HepG2 (cell line): ENCODE measurements at regions not wholly inside any gene's neighbourhood (a gene's known extent, or its start where the extent isn't known, plus 50 kb on each side); places are given as distances from the start of the nearest gene placed in this dataset.
A peak's percentile ranks its signal among the peaks of the same experiment; 100 is the strongest.

Experiments used
- ARNTL ChIP-seq: sonication (generic); formaldehyde crosslinking; IDR thresholded peaks from 2 replicates; pipeline ENCODE4 v1.4.0; 2020; ENCODE audit warnings: mild to moderate bottlenecking, missing genetic modification reagents
- ETV6 ChIP-seq: sonication (generic); formaldehyde crosslinking; conservative IDR thresholded peaks from 2 replicates; pipeline ENCODE4 v1.4.0; 2020; ENCODE audit warnings: missing genetic modification reagents
- PPARG ChIP-seq: conservative IDR thresholded peaks from 2 replicates; pipeline ENCODE4 v1.6.1; 2016; ENCODE audit warnings: missing biosample characterization, missing genetic modification reagents
- ZMAT3 ChIP-seq: sonication (generic); formaldehyde crosslinking; conservative IDR thresholded peaks from 2 replicates; pipeline ENCODE4 v1.7.0; 2021; ENCODE audit warnings: missing genetic modification reagents
- ZNF629 ChIP-seq: sonication (generic); formaldehyde crosslinking; conservative IDR thresholded peaks from 2 replicates; pipeline ENCODE4 v1.5.0; 2020; ENCODE audit warnings: missing genetic modification reagents
- ZNF766 ChIP-seq: sonication (generic); formaldehyde crosslinking; IDR thresholded peaks from 2 replicates; pipeline ENCODE4 v1.5.0; 2020; ENCODE audit warnings: missing genetic modification reagents, borderline replicate concordance
- ZNF883 ChIP-seq: sonication (generic); formaldehyde crosslinking; IDR thresholded peaks from 2 replicates; pipeline ENCODE4 v1.5.1; 2020; ENCODE audit warnings: mild to moderate bottlenecking, missing genetic modification reagents; ENCODE audit errors: not compliant biosample characterization
- TF ChIP-seq, protein P1 (sequence below): sonication (generic); formaldehyde crosslinking; IDR thresholded peaks from 2 replicates; pipeline ENCODE4 v1.4.0; 2020; ENCODE audit warnings: mild to moderate bottlenecking, missing genetic modification reagents
- TF ChIP-seq, protein P2 (sequence below): fragments of 450-650 bp; IDR thresholded peaks from 2 replicates; pipeline ENCODE4 v1.6.1; 2016
- TF ChIP-seq, protein P3 (sequence below), 2 experiments: fragments of 450-650 bp in 1 of 2; sonication (generic) in 1 of 2; formaldehyde crosslinking in 1 of 2; IDR thresholded peaks; 2 replicates each; pipeline versions ENCODE4 v1.6.1 to v1.8.0; 2016 to 2022; ENCODE audit warnings: antibody characterized with exemption in 1 of 2, mild to moderate bottlenecking in 1 of 2, missing genetic modification reagents in 1 of 2
- TF ChIP-seq, protein P4 (sequence below): sonication (generic); formaldehyde crosslinking; IDR thresholded peaks from 2 replicates; pipeline ENCODE4 v1.4.0; 2020; ENCODE audit warnings: missing genetic modification reagents
- TF ChIP-seq, protein P5 (sequence below): sonication (generic); formaldehyde crosslinking; IDR thresholded peaks from 2 replicates; pipeline ENCODE4 v1.4.0; 2020; ENCODE audit warnings: mild to moderate bottlenecking, missing genetic modification reagents

DNA sequence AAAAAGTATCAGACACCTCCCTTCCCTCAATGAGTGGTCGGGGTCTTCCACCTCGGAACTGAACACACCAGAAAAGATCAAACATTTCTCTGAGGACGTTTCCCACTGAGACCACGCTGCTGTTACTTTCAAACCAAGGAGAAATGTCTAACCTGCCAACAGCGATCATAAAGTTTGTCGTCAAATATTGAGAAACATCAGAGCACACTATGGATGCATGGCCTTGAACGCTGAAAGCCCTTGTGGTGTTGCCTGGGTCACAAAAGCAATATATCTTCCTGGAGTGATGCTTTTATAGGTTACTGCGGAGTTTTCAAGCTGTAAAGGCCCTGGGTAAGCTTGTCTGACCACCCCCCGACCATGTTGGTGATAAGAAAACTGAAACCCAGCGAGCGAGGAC, 70.2 kb upstream of the ID2 start (continued):
- TF ChIP-seq, protein P1, sequence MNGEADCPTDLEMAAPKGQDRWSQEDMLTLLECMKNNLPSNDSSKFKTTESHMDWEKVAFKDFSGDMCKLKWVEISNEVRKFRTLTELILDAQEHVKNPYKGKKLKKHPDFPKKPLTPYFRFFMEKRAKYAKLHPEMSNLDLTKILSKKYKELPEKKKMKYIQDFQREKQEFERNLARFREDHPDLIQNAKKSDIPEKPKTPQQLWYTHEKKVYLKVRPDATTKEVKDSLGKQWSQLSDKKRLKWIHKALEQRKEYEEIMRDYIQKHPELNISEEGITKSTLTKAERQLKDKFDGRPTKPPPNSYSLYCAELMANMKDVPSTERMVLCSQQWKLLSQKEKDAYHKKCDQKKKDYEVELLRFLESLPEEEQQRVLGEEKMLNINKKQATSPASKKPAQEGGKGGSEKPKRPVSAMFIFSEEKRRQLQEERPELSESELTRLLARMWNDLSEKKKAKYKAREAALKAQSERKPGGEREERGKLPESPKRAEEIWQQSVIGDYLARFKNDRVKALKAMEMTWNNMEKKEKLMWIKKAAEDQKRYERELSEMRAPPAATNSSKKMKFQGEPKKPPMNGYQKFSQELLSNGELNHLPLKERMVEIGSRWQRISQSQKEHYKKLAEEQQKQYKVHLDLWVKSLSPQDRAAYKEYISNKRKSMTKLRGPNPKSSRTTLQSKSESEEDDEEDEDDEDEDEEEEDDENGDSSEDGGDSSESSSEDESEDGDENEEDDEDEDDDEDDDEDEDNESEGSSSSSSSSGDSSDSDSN (CRISPR knock-in tag), result no peak
- TF ChIP-seq, protein P2, sequence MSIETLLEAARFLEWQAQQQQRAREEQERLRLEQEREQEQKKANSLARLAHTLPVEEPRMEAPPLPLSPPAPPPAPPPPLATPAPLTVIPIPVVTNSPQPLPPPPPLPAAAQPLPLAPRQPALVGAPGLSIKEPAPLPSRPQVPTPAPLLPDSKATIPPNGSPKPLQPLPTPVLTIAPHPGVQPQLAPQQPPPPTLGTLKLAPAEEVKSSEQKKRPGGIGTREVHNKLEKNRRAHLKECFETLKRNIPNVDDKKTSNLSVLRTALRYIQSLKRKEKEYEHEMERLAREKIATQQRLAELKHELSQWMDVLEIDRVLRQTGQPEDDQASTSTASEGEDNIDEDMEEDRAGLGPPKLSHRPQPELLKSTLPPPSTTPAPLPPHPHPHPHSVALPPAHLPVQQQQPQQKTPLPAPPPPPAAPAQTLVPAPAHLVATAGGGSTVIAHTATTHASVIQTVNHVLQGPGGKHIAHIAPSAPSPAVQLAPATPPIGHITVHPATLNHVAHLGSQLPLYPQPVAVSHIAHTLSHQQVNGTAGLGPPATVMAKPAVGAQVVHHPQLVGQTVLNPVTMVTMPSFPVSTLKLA, result no peak
- peak; percentile 68; the same call in 1 of the 2 replicates for TF ChIP-seq PPARG
- no peak for TF ChIP-seq ZNF629
- TF ChIP-seq, protein P3, sequence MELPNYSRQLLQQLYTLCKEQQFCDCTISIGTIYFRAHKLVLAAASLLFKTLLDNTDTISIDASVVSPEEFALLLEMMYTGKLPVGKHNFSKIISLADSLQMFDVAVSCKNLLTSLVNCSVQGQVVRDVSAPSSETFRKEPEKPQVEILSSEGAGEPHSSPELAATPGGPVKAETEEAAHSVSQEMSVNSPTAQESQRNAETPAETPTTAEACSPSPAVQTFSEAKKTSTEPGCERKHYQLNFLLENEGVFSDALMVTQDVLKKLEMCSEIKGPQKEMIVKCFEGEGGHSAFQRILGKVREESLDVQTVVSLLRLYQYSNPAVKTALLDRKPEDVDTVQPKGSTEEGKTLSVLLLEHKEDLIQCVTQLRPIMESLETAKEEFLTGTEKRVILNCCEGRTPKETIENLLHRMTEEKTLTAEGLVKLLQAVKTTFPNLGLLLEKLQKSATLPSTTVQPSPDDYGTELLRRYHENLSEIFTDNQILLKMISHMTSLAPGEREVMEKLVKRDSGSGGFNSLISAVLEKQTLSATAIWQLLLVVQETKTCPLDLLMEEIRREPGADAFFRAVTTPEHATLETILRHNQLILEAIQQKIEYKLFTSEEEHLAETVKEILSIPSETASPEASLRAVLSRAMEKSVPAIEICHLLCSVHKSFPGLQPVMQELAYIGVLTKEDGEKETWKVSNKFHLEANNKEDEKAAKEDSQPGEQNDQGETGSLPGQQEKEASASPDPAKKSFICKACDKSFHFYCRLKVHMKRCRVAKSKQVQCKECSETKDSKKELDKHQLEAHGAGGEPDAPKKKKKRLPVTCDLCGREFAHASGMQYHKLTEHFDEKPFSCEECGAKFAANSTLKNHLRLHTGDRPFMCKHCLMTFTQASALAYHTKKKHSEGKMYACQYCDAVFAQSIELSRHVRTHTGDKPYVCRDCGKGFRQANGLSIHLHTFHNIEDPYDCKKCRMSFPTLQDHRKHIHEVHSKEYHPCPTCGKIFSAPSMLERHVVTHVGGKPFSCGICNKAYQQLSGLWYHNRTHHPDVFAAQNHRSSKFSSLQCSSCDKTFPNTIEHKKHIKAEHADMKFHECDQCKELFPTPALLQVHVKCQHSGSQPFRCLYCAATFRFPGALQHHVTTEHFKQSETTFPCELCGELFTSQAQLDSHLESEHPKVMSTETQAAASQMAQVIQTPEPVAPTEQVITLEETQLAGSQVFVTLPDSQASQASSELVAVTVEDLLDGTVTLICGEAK (IDR thresholded peaks at IDR 0.05), result no peak
- TF ChIP-seq, protein P3 (CRISPR knock-in tag; IDR thresholded peaks at IDR 0.05), result no peak
- TF ChIP-seq, protein P4, sequence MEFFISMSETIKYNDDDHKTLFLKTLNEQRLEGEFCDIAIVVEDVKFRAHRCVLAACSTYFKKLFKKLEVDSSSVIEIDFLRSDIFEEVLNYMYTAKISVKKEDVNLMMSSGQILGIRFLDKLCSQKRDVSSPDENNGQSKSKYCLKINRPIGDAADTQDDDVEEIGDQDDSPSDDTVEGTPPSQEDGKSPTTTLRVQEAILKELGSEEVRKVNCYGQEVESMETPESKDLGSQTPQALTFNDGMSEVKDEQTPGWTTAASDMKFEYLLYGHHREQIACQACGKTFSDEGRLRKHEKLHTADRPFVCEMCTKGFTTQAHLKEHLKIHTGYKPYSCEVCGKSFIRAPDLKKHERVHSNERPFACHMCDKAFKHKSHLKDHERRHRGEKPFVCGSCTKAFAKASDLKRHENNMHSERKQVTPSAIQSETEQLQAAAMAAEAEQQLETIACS (CRISPR knock-in tag), result no peak
- no peak for TF ChIP-seq ETV6
- 0 out of 2 replicates have a peak, but pooled peaks have one; percentile 39 for TF ChIP-seq ARNTL
- TF ChIP-seq, protein P5, sequence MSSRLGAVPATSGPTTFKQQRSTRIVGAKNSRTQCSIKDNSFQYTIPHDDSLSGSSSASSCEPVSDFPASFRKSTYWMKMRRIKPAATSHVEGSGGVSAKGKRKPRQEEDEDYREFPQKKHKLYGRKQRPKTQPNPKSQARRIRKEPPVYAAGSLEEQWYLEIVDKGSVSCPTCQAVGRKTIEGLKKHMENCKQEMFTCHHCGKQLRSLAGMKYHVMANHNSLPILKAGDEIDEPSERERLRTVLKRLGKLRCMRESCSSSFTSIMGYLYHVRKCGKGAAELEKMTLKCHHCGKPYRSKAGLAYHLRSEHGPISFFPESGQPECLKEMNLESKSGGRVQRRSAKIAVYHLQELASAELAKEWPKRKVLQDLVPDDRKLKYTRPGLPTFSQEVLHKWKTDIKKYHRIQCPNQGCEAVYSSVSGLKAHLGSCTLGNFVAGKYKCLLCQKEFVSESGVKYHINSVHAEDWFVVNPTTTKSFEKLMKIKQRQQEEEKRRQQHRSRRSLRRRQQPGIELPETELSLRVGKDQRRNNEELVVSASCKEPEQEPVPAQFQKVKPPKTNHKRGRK (CRISPR knock-in tag), result no peak
- TF ChIP-seq ZMAT3, result no peak
- TF ChIP-seq ZNF766 (CRISPR knock-in tag), result no peak
- TF ChIP-seq ZNF883 (CRISPR knock-in tag), result no peak
